HCT116 (cell line): ENCODE measurements at regions not wholly inside any gene's neighbourhood (a gene's known extent, or its start where the extent isn't known, plus 50 kb on each side); places are given as distances from the start of the nearest gene placed in this dataset.

ENCODE experiments used
- ATAC-seq: fragments of 200-7000 bp; cut with Tn5 transposase; 2 replicates; pipeline ENCODE4 v1.9.1; 2020; ENCODE audit warnings: mild to moderate bottlenecking, moderate library complexity
- BruUV-seq: library from RNA; stranded (reverse); fragments of 400-500 nt; replicated peaks from 2 replicates; lab custom pipeline; 2021; lab: Mats Ljungman, UMichigan
- CTCF ChIA-PET: fragments of 300-600 bp; sonication (Branson Sonifier 250); formaldehyde crosslinking; loops from one replicate; lab custom pipeline; 2021; ENCODE audit warnings: antibody characterized with exemption; lab: Charles Lee
- POLR2A ChIA-PET: fragments of 300-600, 350-600 bp; sonication (Branson Sonifier 250); formaldehyde crosslinking; loops from one replicate; lab custom pipeline; 2021; ENCODE audit warnings: antibody characterized with exemption; lab: Charles Lee
- RAD21 ChIA-PET, 2 experiments: fragments of 300-600 bp; sonication (Branson Sonifier 250); formaldehyde crosslinking; loops; one replicate each; lab custom pipeline; 2023; ENCODE audit warnings: low total read pairs in 2 of 2; ENCODE audit not compliant: uncharacterized antibody in 2 of 2, unreplicated experiment in 2 of 2, low non-redundant PET in 1 of 2; lab: Charles Lee
- DNase-seq: peaks from one replicate; pipeline ENCODE4 v3.0.0-alpha.2; 2010; ENCODE audit warnings: low read depth, low spot score
- H2AFZ ChIP-seq: fragments of 200-600 bp; shearing (Covaris generic), sonication (generic); 2 replicates; pipeline ENCODE4 v1.6.1; 2017; ENCODE audit warnings: low read depth, mixed run types, mixed read lengths, antibody characterized with exemption, low read length; ENCODE audit not compliant: poor library complexity, severe bottlenecking
- H3K27ac ChIP-seq: 2 replicates; pipeline ENCODE4 v1.5.1; 2012; ENCODE audit warnings: low read depth, low read length
- H3K27me3 ChIP-seq: fragments of 200-600 bp; sonication (generic); 2 replicates; pipeline ENCODE4 v1.6.1; 2016; ENCODE audit warnings: mixed run types, low read length, mixed read lengths; ENCODE audit not compliant: insufficient read depth
- H3K36me3 ChIP-seq, 2 experiments: fragments of 200-500 bp in 1 of 2; fragments of 200-600 bp in 1 of 2; sonication (Bioruptor generic) in 1 of 2; sonication (generic) in 1 of 2; 2 replicates each; pipeline versions ENCODE4 v1.5.1 to v1.6.1; 2014 to 2016; ENCODE audit warnings: low read length in 2 of 2, inconsistent platforms in 1 of 2, mixed read lengths in 1 of 2, mixed run types in 1 of 2; ENCODE audit not compliant: insufficient read depth in 2 of 2, control insufficient read depth in 1 of 2
- H3K4me1 ChIP-seq, 2 experiments: fragments of 200-600 bp in 1 of 2; sonication (generic) in 1 of 2; 2 replicates each; pipeline versions ENCODE4 v1.5.1 to v1.6.1; 2012 to 2017; ENCODE audit warnings: low read length in 2 of 2, inconsistent platforms in 1 of 2, mild to moderate bottlenecking in 1 of 2, mixed read lengths in 1 of 2, mixed run types in 1 of 2, moderate library complexity in 1 of 2; ENCODE audit not compliant: insufficient read depth in 2 of 2, control insufficient read depth in 1 of 2
- H3K4me2 ChIP-seq: fragments of 200-600 bp; sonication (generic); 2 replicates; pipeline ENCODE4 v1.6.1; 2017; ENCODE audit warnings: mixed run types, low read length, mixed read lengths
- H3K4me3 ChIP-seq, 2 experiments: fragments of 200-600 bp in 1 of 2; sonication (generic) in 1 of 2; replicated peaks in 1 of 2; 2 replicates each; pipeline ENCODE4 v1.5.1; 2011 to 2016; ENCODE audit warnings: low read length in 2 of 2, control low read depth in 1 of 2, low read depth in 1 of 2, mild to moderate bottlenecking in 1 of 2, mixed read lengths in 1 of 2, mixed run types in 1 of 2
- H3K79me2 ChIP-seq: fragments of 200-600 bp; sonication (generic); 2 replicates; pipeline ENCODE4 v1.6.1; 2017; ENCODE audit warnings: mild to moderate bottlenecking, mixed run types, low read length, moderate library complexity, mixed read lengths; ENCODE audit not compliant: insufficient read depth
- H3K9ac ChIP-seq: fragments of 200-600 bp; sonication (generic); 2 replicates; pipeline ENCODE4 v1.6.1; 2016; ENCODE audit warnings: low read length, mixed read lengths
- H3K9me2 ChIP-seq: fragments of 200-600 bp; sonication (generic), shearing (Covaris generic); 2 replicates; pipeline ENCODE4 v1.6.1; 2017; ENCODE audit warnings: mixed run types, mild to moderate bottlenecking, moderate library complexity; ENCODE audit not compliant: insufficient read depth
- H3K9me3 ChIP-seq, 2 experiments: fragments of 200-500 bp in 1 of 2; fragments of 200-600 bp in 1 of 2; sonication (Bioruptor generic) in 1 of 2; sonication (generic) in 1 of 2; 2 replicates each; pipeline ENCODE4 v1.6.1; 2014 to 2017; ENCODE audit warnings: low read length in 2 of 2, mixed read lengths in 2 of 2, inconsistent platforms in 1 of 2, low read depth in 1 of 2, mild to moderate bottlenecking in 1 of 2, mixed run types in 1 of 2, moderate library complexity in 1 of 2; ENCODE audit not compliant: control insufficient read depth in 1 of 2, insufficient read depth in 1 of 2
- H4K20me1 ChIP-seq: fragments of 200-600 bp; sonication (generic), shearing (Covaris generic); 2 replicates; pipeline ENCODE4 v1.6.1; 2017; ENCODE audit warnings: mixed run types, mild to moderate bottlenecking, moderate library complexity; ENCODE audit not compliant: insufficient read depth
- CBX3 ChIP-seq: IDR thresholded peaks from 2 replicates; pipeline ENCODE4 v1.6.1; 2012; ENCODE audit warnings: low read depth
- CEBPB ChIP-seq: IDR thresholded peaks from 2 replicates; pipeline ENCODE4 v1.6.1; 2012; ENCODE audit warnings: low read depth
- EZH2phosphoT487 ChIP-seq: fragments of 200-600 bp; IDR thresholded peaks from 2 replicates; pipeline ENCODE4 v1.6.1; 2018; ENCODE audit warnings: antibody characterized with exemption, borderline replicate concordance
- FOSL1 ChIP-seq: IDR thresholded peaks from 2 replicates; pipeline ENCODE4 v1.6.1; 2012; ENCODE audit warnings: low read depth
- POLR2A ChIP-seq: IDR thresholded peaks from 2 replicates; pipeline ENCODE4 v1.7.0; 2011; ENCODE audit warnings: borderline replicate concordance; ENCODE audit not compliant: insufficient read depth, insufficient read length; ENCODE audit errors: extremely low read depth
- POLR2AphosphoS5 ChIP-seq: IDR thresholded peaks from 2 replicates; pipeline ENCODE4 v1.6.1; 2011; ENCODE audit warnings: mild to moderate bottlenecking, low read depth, low read length, moderate library complexity
- RAD21 ChIP-seq: IDR thresholded peaks from 2 replicates; pipeline ENCODE4 v1.6.1; 2012; ENCODE audit warnings: low read depth, mild to moderate bottlenecking
- REST ChIP-seq: IDR thresholded peaks from 2 replicates; pipeline ENCODE4 v1.6.1; 2012; ENCODE audit warnings: low read depth
- SP1 ChIP-seq: IDR thresholded peaks from 2 replicates; pipeline ENCODE4 v1.6.1; 2012; ENCODE audit warnings: low read depth
- TCF7L2 ChIP-seq: IDR thresholded peaks from 2 replicates; pipeline ENCODE4 v1.7.0; 2011; ENCODE audit warnings: borderline replicate concordance, inconsistent platforms; ENCODE audit not compliant: insufficient read depth, insufficient read length; ENCODE audit errors: extremely low read depth
- ZNF274 ChIP-seq: fragments of 200-500 bp; sonication (Bioruptor generic); IDR thresholded peaks from 2 replicates; pipeline ENCODE4 v1.6.1; 2014; ENCODE audit warnings: mild to moderate bottlenecking, low read depth, low read length, inconsistent platforms
- intact Hi-C: fragments of 100-400 bp; cut with micrococcal nuclease; formaldehyde crosslinking; loops from 2 replicates; pipeline ENCODE4 v1.10.0; 2022
- TF ChIP-seq, protein P1 (sequence below): IDR thresholded peaks from 2 replicates; pipeline ENCODE4 v1.6.1; 2011; ENCODE audit warnings: mild to moderate bottlenecking, low read length, moderate library complexity; ENCODE audit not compliant: insufficient replicate concordance; ENCODE audit errors: extremely low read depth

DNA sequence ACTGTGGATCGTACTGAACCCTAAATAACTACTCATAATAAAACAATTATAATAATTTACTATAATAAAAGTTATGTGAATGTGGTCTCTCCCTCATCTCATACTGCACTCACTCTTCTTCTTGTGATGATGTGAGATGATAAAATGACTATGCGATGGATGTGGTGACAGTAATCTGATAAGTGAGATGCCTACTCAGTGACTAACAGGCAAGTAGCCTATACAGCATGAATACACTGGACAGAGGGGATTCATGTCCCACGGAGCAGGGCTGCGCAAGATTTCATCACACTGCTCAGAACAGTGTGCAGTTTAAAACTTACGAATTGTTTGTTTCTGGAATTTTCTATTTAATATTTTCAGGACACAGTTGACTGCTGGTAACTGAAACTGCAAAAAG lies 304.0 kb downstream of the DUSP10 start:
- ChIA-PET CTCF (no interaction called here), POLR2A (no interaction called here)
- ATAC-seq, result no peak

DNA sequence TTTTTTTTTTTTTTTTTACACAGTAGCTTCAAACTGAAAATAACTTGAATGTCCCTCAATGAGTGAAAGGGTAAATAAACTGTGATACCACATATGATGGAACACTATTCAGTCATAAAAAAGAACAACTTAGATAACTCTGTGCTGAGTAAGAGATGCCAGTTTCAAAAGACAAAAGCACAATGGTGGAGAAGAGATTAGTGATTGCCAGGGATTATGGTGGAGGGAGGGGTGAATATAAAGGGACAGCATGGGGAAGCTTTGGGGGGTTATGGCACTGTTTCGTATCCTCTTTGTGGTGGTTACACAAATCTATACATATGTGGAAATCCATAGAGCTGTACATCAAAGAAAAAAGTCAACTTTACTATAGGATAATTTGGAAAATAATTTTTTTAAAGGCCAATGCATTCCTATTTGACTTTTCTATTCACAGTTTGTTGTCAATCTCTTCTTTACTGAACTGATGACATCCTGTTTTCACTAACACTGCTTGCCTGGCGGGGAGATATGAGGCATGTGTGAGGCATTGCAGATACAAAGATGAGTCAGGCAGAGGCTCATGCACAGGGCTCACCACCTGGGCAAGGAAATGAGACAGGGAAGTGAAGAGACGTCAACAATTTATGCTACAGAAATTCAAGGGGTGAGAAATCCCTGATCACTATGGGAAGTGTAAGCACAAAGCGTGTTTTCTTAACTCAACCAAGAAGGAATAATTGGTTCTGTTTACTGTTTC lies 302.7 kb downstream of the DUSP10 start:
- DNase-seq (peak; percentile 86), ATAC-seq (peak; percentile 76)
- Histone ChIP-seq H3K4me2 (peak overlapping the region; percentile 71), H3K9me3 (no peaks in the 10 kb centered on the region), H2AFZ (peak overlapping the region; percentile 24), H4K20me1 (no peaks in the 10 kb centered on the region), H3K27ac (peak overlapping the region; percentile 70; the same call in 1 of the 2 replicates), H3K79me2 (no peaks in the 10 kb centered on the region), H3K4me1 (peaks cover 34 to 53% of the 10 kb centered on the region in 2 experiments), H3K9me2 (no peaks in the 10 kb centered on the region), H3K27me3 (no peaks in the 10 kb centered on the region), H3K36me3 (no peaks in the 10 kb centered on the region), H3K9ac (peak overlapping the region; percentile 36), H3K4me3 (peak overlapping the region in 1 of 2 experiments; percentile 39; a peak in 2 of 4 replicates)
- ChIA-PET CTCF (interaction anchor here (1.0 kb wide), 1 partner anchor 39 kb away, joined by 3 read pairs; no protein-coding TSS in a partner anchor), POLR2A (no interaction called here), RAD21 (no interaction called here)
- BruUV-seq, result no TSS peak
- intact Hi-C loops, result loop anchor here (2.0 to 10.0 kb wide), 2 partner anchors 534 to 628 kb away; no protein-coding TSS in a partner anchor
- TF ChIP-seq ZNF274, result no peak
- TF ChIP-seq, protein P1, sequence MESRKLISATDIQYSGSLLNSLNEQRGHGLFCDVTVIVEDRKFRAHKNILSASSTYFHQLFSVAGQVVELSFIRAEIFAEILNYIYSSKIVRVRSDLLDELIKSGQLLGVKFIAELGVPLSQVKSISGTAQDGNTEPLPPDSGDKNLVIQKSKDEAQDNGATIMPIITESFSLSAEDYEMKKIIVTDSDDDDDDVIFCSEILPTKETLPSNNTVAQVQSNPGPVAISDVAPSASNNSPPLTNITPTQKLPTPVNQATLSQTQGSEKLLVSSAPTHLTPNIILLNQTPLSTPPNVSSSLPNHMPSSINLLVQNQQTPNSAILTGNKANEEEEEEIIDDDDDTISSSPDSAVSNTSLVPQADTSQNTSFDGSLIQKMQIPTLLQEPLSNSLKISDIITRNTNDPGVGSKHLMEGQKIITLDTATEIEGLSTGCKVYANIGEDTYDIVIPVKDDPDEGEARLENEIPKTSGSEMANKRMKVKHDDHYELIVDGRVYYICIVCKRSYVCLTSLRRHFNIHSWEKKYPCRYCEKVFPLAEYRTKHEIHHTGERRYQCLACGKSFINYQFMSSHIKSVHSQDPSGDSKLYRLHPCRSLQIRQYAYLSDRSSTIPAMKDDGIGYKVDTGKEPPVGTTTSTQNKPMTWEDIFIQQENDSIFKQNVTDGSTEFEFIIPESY, result no peak
- no peak for TF ChIP-seq RAD21
- TF ChIP-seq CBX3, result peak; percentile 83
- peak; percentile 72; the same call in 1 of the 2 replicates for TF ChIP-seq CEBPB
- no peak for TF ChIP-seq EZH2phosphoT487
- peak; percentile 70 for TF ChIP-seq TCF7L2
- TF ChIP-seq REST, result no peak
- peak; percentile 53 for TF ChIP-seq POLR2AphosphoS5
- TF ChIP-seq SP1, result peak; percentile 89

More for the DNA sequence above, 304.0 kb downstream of the DUSP10 start:
- Histone ChIP-seq H2AFZ (peak overlapping the region; percentile 63), H3K27ac (no peak overlapping the region), H3K36me3 (no peaks in the 10 kb centered on the region), H3K4me2 (peak overlapping the region; percentile 71), H3K9me2 (no peaks in the 10 kb centered on the region), H3K27me3 (no peaks in the 10 kb centered on the region), H3K79me2 (no peaks in the 10 kb centered on the region), H3K4me3 (no peak overlapping the region), H3K9ac (no peak overlapping the region), H4K20me1 (no peaks in the 10 kb centered on the region), H3K4me1 (peaks cover 34 to 53% of the 10 kb centered on the region in 2 experiments), H3K9me3 (no peaks in the 10 kb centered on the region)
- TF ChIP-seq FOSL1 (peak; percentile 18; the same call in 1 of the 2 replicates), POLR2A (no peak)
- intact Hi-C loops, result loop anchor here (2.0 to 10.0 kb wide), 2 partner anchors 533 to 627 kb away; no protein-coding TSS in a partner anchor
- BruUV-seq, result no TSS peak
- RAD21 ChIA-PET, result no interaction called here
- DNase-seq, result peak; percentile 29
